HuH-7.5 (cell line): ENCODE measurements at regions not wholly inside any gene's neighbourhood (a gene's known extent, or its start where the extent isn't known, plus 50 kb on each side); places are given as distances from the start of the nearest gene placed in this dataset.
"Not testable (repeated sequence)": the region's sequence is repeated elsewhere in the genome, so short reads cannot be mapped to it uniquely, and the experiment has no call there.

Source experiments
- DNase-seq: peaks from one replicate; pipeline ENCODE4 v3.0.0; 2011; ENCODE audit warnings: low spot score

DNA sequence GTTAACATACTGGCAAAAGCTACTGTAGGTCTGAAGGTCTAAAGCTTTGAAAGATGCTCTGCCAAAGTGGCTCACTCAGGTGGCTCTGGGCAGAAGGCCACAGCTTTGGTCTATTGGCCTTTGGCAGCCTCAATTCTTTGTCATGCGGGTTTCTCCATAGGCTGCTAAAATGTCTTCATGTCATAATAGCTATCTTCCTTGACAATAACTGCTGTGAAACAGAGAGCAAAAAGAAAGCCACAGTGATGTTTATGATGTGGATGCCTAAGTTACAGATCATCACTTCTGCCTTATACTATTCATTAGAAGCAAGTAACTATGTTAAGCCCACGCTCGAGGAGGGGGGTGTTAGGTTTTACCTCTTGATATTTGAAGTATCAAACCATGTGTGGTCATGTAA, 906.1 kb upstream of the CDH9 start:
- DNase-seq, result no peak

DNA sequence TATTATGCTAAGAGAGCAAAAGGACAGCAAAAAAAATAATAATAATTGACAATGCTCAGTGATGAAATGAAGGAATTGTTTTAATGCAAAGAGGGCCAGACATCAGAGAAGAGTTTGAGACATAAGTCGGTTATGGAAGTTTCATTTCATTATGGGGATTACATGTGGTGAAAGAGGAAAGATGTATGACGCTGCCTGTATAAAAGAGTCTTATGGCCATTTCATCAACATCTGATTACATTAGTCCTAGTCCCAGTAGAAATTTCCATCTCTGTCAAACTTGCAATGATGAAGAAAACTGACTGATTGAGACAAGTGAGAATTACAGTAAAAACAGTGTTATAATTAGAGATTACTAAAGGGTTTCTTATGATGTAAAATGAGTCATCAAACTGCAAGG, 900.6 kb upstream of the CDH9 start:
- DNase-seq, result no peak

DNA sequence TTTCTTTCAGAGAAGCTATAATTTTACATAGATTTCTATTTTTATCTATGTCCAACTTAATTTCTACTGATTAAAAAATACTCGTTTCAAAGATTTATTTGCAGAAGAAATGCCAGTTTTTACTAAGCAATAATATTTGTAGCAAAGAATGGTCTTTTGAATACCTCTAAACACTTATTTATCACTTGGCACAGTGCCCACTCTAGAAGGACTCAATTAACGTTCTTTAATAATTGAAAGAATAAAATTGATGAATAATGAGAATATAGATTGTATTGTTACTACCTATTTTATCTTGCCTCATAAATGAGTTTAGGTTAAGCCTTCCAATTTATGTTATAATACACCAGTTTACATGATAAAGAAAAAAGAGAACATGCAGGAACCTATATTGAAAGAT, 889.7 kb upstream of the CDH9 start:
- DNase-seq, result no peak

DNA sequence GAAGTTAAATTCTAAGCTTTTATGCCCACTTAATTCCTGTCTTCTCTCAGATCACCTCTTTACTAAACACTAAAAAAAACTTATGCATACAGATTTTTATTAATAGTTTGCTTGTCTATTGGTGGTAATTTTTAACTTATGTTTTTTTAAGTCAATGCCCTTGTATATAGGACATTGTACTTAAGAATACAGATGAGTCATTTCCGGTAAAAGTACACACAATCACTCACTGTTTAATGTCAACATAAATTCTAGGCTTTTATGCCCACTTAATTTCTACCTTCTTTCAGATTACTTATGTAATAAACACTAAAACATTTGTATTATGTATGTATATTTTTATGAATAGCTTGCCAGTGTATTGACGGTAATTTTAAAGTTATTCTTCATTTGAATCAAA, 872.8 kb upstream of the CDH9 start:
- DNase-seq, result no peak

DNA sequence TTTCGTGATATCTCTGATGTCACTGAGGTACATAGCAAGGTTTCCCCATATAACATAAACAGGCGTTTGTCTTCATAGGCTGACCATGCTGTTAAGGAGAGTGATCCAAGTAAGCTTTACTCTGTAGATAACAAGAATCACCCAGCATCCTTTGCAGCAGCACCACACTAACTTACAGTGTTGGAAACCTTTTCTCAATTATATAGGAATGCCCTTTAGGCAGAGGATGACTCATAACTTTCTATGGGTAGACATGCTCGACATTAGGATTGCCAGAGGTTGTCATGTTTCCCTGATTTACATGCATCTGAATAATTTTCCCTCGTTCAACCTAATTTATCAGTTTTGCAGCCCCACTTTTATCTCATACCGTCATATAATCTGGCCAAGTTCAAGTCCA, 870.0 kb upstream of the CDH9 start:
- DNase-seq, result no peak

DNA sequence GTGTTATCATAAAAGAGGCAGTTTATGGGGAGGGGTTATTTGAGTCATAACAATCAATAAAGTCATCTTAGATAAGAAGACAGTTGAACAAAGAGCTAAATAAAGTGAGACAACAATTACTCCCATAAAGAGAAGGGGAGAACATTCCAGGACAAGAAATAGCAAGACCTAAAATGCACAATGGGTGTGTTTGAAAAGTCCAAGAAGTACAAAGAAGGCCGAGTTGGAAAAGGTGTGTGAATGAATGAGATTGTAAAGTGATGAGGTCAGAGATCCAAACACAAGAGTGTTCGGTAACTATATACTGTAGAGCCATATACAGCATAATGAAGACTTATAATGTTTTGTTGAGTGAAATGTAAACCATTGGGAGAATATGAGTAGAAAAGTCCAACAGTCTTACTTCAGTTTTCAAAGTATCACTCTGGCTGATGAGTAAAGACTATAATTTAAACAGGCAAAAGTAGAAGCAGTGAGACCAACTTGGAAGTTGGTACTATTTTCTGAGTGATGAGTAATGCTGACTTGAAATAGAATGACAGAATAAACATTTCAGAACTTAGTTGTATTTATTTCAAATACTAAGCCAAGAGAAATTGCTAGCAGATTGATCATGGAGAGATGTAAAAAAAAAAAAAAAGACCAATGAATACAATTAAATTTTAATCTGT, 868.7 kb upstream of the CDH9 start:
- DNase-seq, result no peak

DNA sequence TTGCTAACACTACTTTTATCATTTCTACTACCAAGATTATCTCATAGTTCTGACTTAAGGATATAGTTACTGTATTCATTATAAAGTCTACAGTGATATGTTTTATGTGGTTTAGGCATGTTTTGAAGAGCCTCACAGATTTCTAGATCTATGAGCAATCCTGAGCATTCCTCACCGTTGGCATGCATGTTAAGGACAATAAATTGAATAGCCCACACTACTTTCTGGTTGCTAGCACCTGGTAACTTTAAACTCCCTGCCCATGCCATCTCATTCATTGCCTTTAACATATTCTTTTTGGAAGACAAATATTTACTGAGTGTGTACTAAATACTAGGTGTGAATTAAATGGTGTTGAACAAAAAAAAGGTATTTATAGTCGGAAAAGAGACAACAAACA, 868.1 kb upstream of the CDH9 start:
- DNase-seq, result no peak

DNA sequence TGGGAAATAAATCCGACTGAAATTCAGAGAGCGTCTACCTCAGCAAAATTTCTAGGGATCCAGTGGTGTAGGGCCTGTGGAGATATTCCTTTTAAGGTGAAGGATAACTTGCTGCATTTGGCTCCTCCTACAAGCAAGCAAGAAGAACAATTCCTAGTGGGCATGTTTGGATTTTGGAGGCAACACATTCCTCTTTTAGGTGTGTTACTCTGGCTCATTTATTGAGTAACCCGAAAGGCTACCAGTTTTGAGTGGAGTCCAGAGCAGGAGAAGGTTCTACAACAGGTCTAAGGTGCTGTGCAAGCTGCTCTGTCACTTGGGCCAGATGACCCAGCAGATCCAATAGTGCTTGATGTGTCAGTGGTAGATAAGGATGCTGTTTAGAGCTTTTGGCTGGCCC, 862.4 kb upstream of the CDH9 start:
- DNase-seq, result no peak

DNA sequence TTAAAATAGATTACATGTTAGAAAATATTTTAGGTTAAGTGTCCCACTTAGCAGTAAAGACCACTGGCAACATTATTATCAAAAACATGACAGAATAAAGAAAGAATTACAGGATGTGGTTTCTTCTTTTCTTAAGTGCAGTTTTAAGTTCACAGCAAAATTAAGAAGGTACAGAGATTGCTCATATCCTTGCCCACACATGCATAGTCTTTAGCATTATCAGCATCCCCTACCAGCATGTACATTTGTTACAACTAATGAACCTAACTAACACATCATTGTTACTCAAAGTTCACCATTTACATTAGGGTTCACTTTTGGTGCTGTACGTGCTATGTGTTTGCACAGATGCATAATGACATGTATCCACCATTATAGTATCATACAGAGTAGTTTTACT, 837.7 kb upstream of the CDH9 start:
- no peak for DNase-seq

DNA sequence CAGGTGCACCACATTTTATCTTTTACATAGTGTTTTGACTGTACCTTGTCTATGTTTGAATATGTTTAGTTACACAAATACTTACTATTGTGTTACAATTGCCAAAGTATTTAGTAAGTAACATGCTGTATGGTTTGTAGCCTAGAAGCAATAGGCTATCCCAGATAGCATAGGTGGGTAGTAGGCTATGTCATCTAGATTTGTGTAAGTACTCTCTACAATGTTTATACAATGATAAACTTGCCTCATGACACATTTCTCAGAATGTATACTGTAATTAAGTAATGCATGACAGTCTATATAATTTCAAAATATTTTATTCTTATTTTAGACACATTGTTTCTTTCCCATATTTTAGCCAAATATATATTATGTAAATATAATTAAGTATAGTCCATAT, 836.8 kb upstream of the CDH9 start:
- DNase-seq, result no peak

DNA sequence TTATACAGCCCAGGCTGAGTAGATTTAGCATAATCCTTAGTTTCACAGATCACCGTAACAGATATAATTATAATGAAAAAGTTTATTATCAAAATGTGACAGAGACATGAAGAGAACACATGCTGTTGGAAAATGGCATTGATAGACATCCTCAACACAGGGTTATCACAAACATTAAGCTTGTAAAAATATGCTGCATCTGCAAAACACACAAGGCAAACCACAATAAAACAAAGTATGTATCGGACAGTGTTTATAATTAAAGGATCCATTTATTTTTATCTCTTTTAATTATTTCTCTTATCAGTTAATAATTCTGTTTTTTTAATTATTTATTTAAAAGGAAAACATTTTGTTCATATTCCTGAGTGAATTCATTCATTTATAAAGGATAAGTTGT, 829.9 kb upstream of the CDH9 start:
- DNase-seq, result no peak

DNA sequence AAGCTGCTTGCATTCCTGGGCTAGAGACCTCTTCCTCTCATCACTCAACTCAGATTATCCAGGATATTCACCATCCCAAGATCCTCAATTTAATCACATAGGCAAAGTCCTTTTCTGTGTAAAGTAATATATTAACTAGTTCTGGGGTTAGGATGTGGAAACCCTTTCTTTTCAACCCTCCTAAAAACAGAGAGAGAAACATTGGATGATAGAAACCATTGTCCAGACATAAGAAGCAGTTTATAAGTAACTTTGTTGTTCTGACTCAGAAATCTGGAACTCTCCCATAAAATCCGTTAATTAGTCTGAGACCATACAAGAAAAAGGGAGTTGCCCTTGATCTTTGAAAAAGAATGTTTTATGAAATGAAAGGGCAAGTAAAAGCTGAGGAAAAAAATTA, 817.1 kb upstream of the CDH9 start:
- no peak for DNase-seq

DNA sequence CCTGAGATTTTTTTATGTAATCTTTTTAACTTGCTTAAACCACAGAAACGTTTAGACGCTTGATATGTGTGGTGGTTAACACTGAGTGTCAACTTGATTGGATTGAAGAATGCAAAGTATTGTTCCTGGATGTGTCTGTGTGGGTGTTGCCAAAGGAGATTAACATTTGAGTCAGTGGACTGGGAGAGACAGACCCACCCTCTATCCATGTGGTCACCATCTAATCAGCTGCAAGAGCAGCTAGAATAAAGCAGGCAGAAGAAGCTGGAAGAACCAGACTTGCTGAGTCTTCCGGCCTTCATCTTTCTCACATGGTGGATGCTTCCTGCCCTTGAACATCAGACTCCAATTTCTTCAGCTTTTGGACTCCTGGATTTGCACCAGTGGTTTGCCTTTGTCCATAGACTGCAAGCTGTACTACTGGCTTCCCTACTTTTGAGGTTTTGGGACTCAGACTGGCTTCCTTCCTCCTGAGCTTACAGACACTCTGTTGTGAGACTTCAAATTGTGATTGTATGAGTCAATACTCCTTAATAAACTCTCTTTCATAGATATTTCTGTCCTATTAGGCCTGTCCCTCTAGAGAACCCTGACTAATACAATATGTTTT, 816.0 kb upstream of the CDH9 start:
- DNase-seq, result no peak

DNA sequence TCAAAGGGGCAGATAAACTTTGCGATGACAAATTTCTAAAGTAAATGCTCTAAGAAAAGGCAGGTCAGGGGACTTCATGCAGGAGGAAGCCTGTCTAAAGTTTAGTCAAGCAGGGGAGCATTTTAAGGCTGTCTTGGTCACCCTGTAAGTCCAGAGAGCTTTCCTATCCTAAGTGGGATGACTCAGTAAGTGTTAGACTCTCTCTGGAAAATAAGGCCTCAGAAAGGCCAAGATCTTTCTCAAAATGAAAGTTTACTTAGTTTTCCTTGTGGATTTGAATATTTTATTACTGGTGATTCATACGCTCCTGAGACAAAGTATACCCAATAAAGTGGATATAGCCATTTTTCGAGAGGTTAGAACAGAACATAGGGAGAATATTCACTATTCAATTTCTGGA, 806.9 kb upstream of the CDH9 start:
- no peak for DNase-seq

DNA sequence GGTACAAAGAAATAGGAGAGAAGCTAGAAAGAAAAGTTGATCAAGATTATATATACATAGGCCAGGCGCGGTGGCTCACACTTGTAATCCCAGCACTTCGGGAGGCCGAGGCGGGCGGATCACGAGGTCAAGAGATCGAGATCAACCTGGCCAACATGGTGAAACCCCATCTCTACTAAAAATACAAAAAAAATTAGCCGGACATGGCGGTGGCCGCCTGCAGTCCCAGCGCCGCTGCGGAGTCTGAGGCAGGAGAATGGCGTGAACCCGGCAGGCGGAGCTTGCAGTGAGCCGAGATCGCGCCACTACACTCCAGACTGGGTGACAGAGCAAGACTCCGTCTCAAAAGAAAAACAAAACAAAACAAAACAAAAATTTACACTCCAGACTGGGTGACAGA, 798.3 kb upstream of the CDH9 start:
- not testable (repeated sequence) for DNase-seq

DNA sequence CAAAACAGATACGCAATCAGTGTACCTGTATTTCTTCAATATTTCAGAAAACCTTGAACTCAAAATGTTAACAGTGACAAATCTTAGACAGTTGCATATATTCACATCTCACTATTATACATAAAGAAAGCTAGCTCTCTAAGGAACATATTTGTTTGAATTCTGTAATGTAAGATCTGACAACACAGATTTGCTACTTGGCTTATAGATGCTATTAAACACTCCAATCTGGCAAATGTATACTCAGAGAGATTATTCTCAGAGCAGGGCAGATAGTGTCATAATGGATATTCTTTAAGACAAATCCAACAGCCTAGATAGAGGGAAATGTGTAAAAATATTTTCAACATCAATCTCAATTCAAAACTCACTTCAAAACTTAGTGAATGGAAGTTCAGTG, 794.5 kb upstream of the CDH9 start:
- no peak for DNase-seq

DNA sequence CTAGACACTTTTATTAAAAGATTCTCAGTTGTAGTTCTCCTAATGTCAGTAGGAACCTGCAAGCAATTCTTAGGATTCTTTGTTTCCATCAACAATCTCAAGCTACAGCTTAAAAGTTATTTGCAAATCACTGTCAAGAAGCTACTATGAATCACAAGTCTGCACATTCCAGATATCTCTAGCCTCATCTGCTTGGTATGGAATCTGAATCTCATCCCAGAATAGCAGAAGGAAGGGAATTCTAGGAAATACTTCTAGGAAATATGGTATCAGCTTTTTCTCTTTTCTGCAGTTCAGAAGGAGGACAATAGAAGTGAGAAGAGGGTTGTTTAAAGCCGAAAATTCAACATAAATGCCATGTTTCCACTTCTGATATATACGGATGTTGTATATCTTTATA, 792.2 kb upstream of the CDH9 start:
- no peak for DNase-seq

DNA sequence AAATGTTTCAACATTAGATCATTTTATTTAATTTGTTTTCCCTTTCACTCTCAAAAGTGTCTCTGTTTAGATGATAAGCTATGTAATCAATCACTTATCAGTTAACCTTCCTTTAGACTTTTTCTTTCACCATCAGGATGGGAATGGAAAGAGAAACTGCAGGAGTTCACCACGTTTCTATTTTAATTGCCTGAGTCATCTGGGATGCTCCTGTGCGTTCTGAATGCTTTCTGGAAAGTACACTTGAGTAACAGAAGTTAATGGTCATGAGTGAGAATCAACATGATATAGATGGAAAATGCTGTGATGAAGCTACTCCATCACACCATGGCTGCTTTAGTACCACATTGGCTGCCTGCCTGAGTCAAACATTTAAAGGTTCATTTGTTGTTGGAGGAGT, 783.3 kb upstream of the CDH9 start:
- no peak for DNase-seq

DNA sequence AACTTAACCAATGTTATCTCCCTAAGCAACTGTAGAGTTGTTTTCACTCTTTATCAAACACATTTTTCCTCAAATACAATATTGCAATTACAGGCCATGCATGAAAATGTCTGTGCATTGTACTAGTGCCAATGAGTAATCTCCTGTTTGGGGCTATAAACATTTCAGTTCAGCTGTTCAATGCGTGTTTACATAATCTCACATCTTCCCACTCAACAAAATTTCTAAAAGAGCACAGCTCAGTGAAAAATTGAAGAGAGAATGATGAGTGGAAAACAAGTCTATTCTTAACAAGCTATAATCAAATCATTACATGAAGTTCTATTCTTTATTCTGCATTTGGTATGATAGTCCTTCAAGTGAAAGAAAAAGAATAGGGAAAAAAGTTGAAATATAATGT, 780.5 kb upstream of the CDH9 start:
- no peak for DNase-seq

DNA sequence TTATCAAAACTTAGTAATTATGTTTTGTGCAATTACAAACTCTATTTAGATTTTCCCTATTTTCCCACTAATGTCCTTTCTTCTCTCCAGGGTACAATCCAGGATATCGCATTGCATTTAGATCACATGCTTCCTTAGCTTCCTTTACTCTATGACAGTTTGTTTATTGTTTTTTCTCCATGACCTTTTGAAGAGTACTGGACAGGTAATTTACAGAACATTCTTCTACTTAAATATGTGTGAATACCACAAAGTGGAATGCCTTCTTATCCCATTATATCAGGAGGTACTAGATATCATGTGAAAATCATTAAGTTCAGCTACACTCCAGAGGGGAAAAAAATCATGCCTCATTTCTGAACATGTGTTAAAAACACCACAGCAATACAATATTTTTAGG, 776.6 kb upstream of the CDH9 start:
- no peak for DNase-seq

DNA sequence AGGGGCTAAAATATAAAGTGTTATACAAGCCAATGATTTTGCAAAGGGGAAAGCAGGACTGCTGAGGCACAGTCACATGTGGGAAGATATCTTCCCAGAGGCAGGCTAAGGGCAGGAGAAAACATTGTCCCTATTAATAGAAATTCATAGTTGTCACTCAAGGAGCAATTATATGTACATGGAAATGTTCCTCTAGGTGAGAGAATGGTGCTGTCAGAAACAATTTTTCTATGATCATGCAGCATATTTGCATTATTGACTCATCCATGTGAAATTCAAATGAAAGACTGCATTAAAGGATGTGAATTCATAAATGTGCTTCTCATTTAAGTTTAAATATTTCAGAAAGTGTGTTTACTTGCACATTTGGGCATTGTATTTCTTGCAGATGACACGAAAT, 775.9 kb upstream of the CDH9 start:
- DNase-seq, result no peak

DNA sequence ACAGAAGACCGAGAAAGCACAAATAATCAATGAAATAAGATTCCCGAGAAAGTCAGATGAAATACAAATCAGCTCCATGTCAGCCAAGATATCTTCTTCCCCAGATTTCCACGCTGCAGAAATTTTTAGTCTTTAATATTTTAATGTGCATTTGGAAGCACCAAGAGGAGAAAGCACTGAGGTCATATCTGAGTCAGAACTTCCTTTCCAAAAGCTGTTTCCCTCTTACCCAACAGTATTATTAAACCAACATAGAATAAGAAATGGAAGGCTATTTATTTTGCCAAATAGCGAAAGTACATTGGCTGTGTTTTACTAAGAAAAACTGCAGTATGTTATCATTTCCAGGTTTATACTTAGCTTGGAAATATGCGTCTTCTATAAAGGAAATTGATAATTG, 772.1 kb upstream of the CDH9 start:
- DNase-seq, result no peak

DNA sequence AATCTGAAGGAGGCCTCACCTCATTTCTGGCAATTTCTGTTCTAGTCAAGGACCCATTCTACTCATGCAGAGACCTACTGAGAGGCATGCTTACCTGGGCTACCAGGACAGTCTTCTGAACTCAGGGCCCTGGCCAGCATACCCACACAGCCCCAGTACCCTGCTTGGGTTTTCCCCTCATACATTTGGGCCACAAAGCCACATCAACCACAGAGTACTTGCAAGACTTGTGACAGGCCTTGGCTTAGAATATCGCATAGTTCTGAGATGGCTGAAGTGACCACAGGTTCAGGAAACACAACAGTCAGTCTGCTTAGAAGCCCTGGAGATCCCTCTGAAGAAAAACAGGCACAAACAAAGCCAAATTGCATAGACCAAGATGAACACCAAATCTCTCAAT, 758.8 kb upstream of the CDH9 start:
- DNase-seq, result no peak

DNA sequence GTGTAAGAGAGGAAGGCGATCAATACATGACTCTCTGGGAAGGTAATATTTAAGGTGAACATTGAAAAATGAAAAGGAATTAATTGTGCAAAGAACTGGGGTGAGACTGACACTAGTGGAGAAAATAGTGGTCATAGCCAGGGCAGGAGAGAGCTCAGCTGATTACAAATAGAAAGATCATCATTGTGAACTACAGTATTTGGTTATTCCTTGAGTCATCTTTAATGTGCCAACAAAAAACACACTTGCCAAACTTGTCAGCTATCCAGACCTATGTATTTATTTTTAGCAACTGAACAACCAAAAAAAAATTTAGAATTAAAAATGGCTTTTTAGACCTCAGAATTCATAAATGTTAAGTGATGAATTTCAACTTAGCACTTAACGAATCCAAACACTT, 749.8 kb upstream of the CDH9 start:
- DNase-seq, result no peak

DNA sequence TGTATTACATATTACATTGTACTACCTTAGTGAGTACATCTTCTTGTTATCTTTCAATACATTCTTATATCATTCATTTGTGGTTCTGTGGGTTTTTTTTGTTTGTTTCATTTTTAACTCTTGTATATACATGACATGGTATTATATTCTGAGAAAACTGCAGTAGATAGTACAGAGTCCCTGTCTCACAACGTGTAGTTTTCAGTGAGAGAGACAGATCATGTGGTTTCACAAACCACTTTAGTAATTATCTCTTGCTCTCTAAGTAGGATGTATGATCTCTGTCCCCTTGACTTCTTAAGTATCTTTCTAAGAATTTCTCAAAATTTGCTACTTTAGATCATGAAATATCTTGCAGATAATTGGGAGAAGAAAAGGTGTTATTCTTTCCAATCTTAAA, 745.9 kb upstream of the CDH9 start:
- DNase-seq, result no peak
